ENCODE measurements at regions not wholly inside any gene's neighbourhood (a gene's known extent, or its start where the extent isn't known, plus 50 kb on each side); places are given as distances from the start of the nearest gene placed in this dataset.

DNA sequence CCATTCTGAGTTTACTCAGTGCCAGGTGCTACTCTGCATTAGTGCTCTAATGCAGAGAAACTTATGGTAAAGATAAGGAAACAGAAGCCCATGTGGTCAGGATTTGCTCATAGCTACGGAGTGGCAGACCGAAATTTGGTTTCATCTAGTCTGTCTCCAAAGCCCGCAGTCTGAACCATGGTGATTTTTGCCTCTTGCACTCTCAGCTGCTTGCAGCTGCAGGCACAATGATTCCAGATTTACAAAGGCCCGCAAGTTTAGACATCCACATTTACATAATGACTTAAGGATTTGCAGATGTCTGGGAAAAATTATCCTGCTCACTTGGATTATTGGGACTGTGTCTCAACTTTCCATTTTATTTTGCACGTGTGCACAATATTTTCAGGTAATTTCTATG, 161.3 kb upstream of the KCNJ6 start (continued):
- TF ChIP-seq, protein P1, sequence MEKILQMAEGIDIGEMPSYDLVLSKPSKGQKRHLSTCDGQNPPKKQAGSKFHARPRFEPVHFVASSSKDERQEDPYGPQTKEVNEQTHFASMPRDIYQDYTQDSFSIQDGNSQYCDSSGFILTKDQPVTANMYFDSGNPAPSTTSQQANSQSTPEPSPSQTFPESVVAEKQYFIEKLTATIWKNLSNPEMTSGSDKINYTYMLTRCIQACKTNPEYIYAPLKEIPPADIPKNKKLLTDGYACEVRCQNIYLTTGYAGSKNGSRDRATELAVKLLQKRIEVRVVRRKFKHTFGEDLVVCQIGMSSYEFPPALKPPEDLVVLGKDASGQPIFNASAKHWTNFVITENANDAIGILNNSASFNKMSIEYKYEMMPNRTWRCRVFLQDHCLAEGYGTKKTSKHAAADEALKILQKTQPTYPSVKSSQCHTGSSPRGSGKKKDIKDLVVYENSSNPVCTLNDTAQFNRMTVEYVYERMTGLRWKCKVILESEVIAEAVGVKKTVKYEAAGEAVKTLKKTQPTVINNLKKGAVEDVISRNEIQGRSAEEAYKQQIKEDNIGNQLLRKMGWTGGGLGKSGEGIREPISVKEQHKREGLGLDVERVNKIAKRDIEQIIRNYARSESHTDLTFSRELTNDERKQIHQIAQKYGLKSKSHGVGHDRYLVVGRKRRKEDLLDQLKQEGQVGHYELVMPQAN (conservative IDR thresholded peaks at IDR 0.05): no peak
- TF ChIP-seq HDAC2 (IDR thresholded peaks at IDR 0.05) (no peak), SIN3A (IDR thresholded peaks at IDR 0.05; ENCODE audit: low read depth, low read length) (no peak)

DNA sequence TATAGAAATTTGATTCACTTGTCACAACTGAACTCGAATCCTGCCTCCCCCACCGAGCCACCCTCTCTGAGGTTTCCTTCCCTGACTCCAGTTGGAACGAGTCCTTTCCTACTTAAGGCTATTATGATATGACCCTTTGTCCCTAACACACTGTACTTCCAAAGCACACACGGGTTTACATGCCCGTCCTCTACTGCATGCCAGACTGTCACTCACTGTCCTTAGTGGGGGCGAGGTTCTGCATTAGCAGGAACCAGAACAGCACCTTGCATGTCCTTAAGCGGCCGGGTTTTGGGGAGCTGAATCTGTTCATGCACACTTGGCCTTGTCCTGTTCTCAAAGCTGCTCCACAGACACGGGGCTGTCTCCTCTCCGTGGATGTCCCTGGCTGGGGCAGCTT, 164.6 kb upstream of the KCNJ6 start:
- 11% methylated on average over 10 of the region's 10 CpGs for WGBS (ENCODE audit: insufficient coverage, insufficient replicate concordance, low lambda C conversion rate, missing lambda C conversion rate)
- Histone ChIP-seq H3K4me3 (no peak overlapping the region), H4K20me1 (ENCODE audit: control insufficient read depth, insufficient read depth) (no peaks in the 10 kb centered on the region), H3K27me3 (replicated peaks in 1 of 2; ENCODE audit: control insufficient read depth in 2 of 2, insufficient read depth in 2 of 2, low read length in 1 of 2) (no peaks in the 10 kb centered on the region; a peak in 1 of 4 replicates), H3K36me3 (ENCODE audit: control insufficient read depth in 2 of 2, insufficient read depth in 2 of 2, low read length in 1 of 2) (no peaks in the 10 kb centered on the region), H3K9me3 (replicated peaks; ENCODE audit: control insufficient read depth, insufficient read depth, low read length) (no peaks in the 10 kb centered on the region), H3K4me2 (ENCODE audit: control insufficient read depth, insufficient read depth) (no peak overlapping the region), H3K4me1 (ENCODE audit: control insufficient read depth, insufficient read depth, low read length) (no peaks in the 10 kb centered on the region), H3K79me2 (ENCODE audit: control insufficient read depth, insufficient read depth, low read length) (no peaks in the 10 kb centered on the region), H3K9ac (ENCODE audit: control insufficient read depth, insufficient read depth, low read length) (no peak overlapping the region), H3K27ac (ENCODE audit: control insufficient read depth, insufficient read depth) (no peak overlapping the region), H2AFZ (ENCODE audit: control insufficient read depth, low read depth, low read length) (no peak overlapping the region)
- CTCF ChIA-PET: no interaction called here
- no peak for TF ChIP-seq TCF3 (IDR thresholded peaks at IDR 0.05; ENCODE audit: borderline replicate concordance, insufficient read depth, low read depth, low read length)
- no peak for TF ChIP-seq ATF7 (IDR thresholded peaks at IDR 0.05; ENCODE audit: low read depth)
- TF ChIP-seq, protein P2, sequence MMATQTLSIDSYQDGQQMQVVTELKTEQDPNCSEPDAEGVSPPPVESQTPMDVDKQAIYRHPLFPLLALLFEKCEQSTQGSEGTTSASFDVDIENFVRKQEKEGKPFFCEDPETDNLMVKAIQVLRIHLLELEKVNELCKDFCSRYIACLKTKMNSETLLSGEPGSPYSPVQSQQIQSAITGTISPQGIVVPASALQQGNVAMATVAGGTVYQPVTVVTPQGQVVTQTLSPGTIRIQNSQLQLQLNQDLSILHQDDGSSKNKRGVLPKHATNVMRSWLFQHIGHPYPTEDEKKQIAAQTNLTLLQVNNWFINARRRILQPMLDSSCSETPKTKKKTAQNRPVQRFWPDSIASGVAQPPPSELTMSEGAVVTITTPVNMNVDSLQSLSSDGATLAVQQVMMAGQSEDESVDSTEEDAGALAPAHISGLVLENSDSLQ (IDR thresholded peaks at IDR 0.05): no peak
- no peak for TF ChIP-seq TAF1 (IDR thresholded peaks at IDR 0.05; ENCODE audit: borderline replicate concordance, low read depth, low read length)
- no peak for TF ChIP-seq FOXM1 (IDR thresholded peaks at IDR 0.05; ENCODE audit: low read depth, low read length)
- no peak for TF ChIP-seq ZNF207 (IDR thresholded peaks at IDR 0.05; ENCODE audit: borderline replicate concordance)
- RAD21 ChIA-PET (ENCODE audit: unreplicated experiment): no interaction called here
- in situ Hi-C loops (cut with MboI) (no loop called here), intact Hi-C loops (cut with micrococcal nuclease; ENCODE audit: unreplicated experiment) (no loop called here)
- no peak for ATAC-seq
- POLR2A ChIA-PET: no interaction called here
- FAIRE-seq: no peak
- DNase-seq (ENCODE audit: low read depth, low spot score): no peak
- SMC1A ChIA-PET (ENCODE audit: uncharacterized antibody, unreplicated experiment): no interaction called here
- no TSS peak for BruUV-seq (replicated peaks)
